Duodenal mucosa (tissue), 2 donors: ENCODE measurements at regions not wholly inside any gene's neighbourhood (a gene's known extent, or its start where the extent isn't known, plus 50 kb on each side); places are given as distances from the start of the nearest gene placed in this dataset.
A peak's percentile ranks its signal among the peaks of the same experiment; 100 is the strongest.

Experiments used
- H3K27ac ChIP-seq: one replicate; pipeline ENCODE4 v1.7.0; 2013; ENCODE audit warnings: low read depth, low read length
- H3K27me3 ChIP-seq, 2 donors: one replicate each; pipeline ENCODE4 v1.7.0; 2013; ENCODE audit warnings: low read length in 2 of 2, control low read depth in 1 of 2; ENCODE audit not compliant: insufficient read depth in 2 of 2, control insufficient read depth in 1 of 2
- H3K36me3 ChIP-seq, 2 donors: one replicate each; pipeline ENCODE4 v1.7.0; 2013; ENCODE audit warnings: low read length in 2 of 2, control low read depth in 1 of 2; ENCODE audit not compliant: insufficient read depth in 2 of 2, control insufficient read depth in 1 of 2
- H3K4me1 ChIP-seq, 2 donors: one replicate each; pipeline ENCODE4 v1.7.0; 2013; ENCODE audit warnings: low read length in 2 of 2, control low read depth in 1 of 2; ENCODE audit not compliant: insufficient read depth in 2 of 2, control insufficient read depth in 1 of 2
- H3K4me3 ChIP-seq, 2 donors: one replicate each; pipeline ENCODE4 v1.7.0; 2013; ENCODE audit warnings: low read length in 2 of 2, low read depth in 1 of 2
- H3K9ac ChIP-seq, 2 donors: one replicate each; pipeline ENCODE4 v1.7.0; 2013; ENCODE audit warnings: low read length in 2 of 2, low read depth in 1 of 2
- H3K9me3 ChIP-seq, 2 donors: one replicate each; pipeline ENCODE4 v1.7.0; 2013; ENCODE audit warnings: low read length in 2 of 2, control low read depth in 1 of 2; ENCODE audit not compliant: control insufficient read depth in 1 of 2

DNA sequence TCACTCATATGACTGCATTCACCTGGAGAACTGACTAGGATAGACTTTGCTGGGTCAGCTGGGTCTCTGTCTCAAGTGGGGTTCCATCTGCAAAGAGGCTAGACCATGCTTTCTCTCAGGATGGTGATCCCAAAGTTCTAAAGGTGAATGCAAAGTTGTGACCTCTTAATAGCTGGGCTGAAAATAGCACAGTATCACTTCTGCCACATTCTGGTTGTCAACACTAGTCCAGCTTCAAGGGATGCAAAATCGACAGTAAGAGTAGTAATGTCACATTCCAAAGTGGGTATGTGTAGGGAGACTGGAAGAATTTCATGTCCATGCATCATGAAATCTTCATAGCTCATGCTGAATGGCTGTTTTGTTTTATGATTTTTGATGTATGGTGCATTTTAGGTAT, 414.6 kb downstream of the PCDH7 start:
- Histone ChIP-seq H3K36me3 (no peaks in the 10 kb centered on the region), H3K4me3 (no peak overlapping the region), H3K4me1 (no peaks in the 10 kb centered on the region), H3K27me3 (no peaks in the 10 kb centered on the region), H3K9ac (no peak overlapping the region), H3K9me3 (no peaks in the 10 kb centered on the region), H3K27ac (no peak overlapping the region)

DNA sequence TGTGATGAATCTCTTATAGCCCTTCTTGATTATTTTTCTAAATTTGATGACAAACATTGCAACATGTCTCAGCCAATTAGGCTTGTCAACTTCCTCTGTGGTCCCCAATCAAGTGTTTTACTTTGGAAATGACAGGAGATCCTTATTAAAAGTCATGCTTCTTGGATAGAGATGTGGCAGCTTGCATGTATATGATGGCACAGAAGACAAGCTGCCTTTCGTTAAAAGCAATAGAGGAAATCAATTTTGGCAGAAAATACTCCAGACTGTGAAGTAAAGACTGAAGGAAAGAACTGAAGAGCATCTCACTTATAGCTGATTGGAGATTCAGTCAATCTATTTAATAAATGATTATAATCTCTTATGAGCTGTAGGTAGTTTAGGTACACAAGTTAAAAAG, 419.6 kb downstream of the PCDH7 start:
- Histone ChIP-seq H3K27ac (no peak overlapping the region), H3K27me3 (no peaks in the 10 kb centered on the region), H3K4me3 (no peak overlapping the region), H3K9me3 (no peaks in the 10 kb centered on the region), H3K36me3 (no peaks in the 10 kb centered on the region), H3K9ac (no peak overlapping the region), H3K4me1 (peaks cover 2 to 6% of the 10 kb centered on the region in 2 donors)

DNA sequence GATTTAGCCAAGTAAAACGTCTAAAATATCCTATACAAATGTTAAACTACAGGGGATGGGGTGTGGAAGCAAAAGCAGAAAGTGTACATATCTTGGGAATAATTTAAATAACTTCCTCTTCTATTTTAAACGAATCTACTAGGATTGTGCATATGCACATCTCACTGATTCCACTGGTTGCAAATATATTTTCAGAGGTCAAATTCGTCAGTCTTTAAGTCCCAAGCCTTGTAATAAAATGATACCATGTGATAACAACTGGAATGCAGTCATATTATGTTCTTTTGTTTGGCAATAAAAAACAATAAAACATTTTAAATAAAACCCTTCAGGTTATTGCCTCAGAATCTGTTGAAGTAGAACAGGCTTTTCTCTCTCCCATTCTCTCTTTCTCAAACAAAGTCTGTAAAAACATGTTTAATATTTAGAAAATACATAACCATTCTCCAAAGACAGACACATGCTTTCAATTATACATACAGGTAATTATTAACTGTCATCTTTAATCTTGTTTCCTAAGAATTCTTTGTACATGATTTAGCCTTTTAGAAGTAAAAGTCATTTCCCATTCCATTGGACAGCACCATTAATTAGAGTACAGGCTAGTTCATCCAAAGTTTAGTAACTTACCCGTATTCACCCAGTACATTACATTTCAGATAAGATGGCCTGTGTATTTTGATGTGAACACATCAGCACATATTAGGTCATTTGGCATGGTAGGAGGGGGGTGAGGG, 421.1 kb downstream of the PCDH7 start:
- Histone ChIP-seq H3K36me3 (no peaks in the 10 kb centered on the region), H3K27me3 (no peaks in the 10 kb centered on the region), H3K9me3 (no peaks in the 10 kb centered on the region), H3K4me3 (no peak overlapping the region), H3K4me1 (peaks cover 2 to 12% of the 10 kb centered on the region in 2 donors), H3K27ac (no peak overlapping the region), H3K9ac (no peak overlapping the region)

DNA sequence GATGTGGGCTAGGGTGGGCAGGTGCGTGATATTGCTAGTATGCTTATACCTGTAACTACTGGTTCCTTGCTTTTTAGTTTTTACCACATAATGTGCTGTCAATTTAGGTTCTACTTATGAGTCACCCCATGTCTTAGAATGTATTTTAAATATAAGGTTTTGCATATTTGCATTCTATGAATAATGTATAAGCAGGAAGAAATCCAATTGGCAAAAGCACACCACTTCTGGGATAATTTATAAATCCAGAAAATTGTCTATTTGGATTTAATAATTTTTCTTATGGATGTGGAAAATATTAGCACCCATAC, 421.6 kb downstream of the PCDH7 start:
- H3K9ac ChIP-seq: no peak overlapping the region
- H3K9me3 ChIP-seq: no peaks in the 10 kb centered on the region
- no peak overlapping the region for H3K4me3 ChIP-seq
- H3K36me3 ChIP-seq: no peaks in the 10 kb centered on the region
- H3K27me3 ChIP-seq: no peaks in the 10 kb centered on the region
- no peak overlapping the region for H3K27ac ChIP-seq
- H3K4me1 ChIP-seq: peaks cover 2 to 14% of the 10 kb centered on the region in 2 donors

DNA sequence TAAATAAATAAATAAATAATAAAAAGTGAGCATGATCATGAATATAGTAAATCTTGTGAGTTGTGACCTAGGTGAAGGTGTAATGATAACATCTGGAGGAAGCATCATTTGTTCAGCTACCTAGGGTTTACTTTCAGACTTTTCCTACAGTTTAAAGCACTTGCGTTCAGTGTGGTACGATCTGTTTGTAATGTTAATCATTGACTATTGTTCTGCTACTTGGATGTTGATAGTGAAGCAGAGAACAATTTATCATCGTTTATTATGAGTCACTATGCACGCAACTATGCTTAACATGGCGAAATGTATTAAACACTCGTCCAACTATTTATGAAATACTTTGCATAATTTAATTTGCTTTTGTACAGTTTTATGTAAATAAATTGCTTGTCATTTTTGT, 426.2 kb downstream of the PCDH7 start:
- Histone ChIP-seq H3K36me3 (no peaks in the 10 kb centered on the region), H3K27ac (no peak overlapping the region), H3K4me1 (peaks cover 0 to 10% of the 10 kb centered on the region in 2 donors), H3K9ac (no peak overlapping the region), H3K9me3 (no peaks in the 10 kb centered on the region), H3K4me3 (peak overlapping the region in 1 of 2 donors; percentile 1), H3K27me3 (no peaks in the 10 kb centered on the region)

DNA sequence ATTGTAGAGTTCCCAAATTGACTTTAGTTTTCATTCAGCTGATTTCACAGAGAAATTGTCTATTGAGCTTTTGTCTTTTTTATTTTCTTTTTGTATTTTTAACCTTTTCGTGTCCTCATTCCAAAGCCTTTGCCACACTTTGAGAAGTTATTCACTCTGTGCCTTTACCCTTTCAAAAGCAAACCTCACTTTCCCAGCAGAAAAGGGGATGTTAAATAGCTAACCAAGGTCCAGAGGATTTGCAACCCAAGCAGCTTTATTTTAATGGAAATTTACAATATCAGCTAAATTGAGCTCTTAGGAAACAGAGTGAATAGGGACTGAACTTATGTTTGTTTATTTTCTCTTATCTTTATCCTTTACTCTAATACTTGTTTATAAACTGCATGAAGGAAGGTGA, 428.8 kb downstream of the PCDH7 start:
- Histone ChIP-seq H3K27me3 (no peaks in the 10 kb centered on the region), H3K27ac (no peak overlapping the region), H3K36me3 (no peaks in the 10 kb centered on the region), H3K9ac (no peak overlapping the region), H3K4me1 (peaks cover 0 to 10% of the 10 kb centered on the region in 2 donors), H3K9me3 (no peaks in the 10 kb centered on the region), H3K4me3 (no peak overlapping the region)

DNA sequence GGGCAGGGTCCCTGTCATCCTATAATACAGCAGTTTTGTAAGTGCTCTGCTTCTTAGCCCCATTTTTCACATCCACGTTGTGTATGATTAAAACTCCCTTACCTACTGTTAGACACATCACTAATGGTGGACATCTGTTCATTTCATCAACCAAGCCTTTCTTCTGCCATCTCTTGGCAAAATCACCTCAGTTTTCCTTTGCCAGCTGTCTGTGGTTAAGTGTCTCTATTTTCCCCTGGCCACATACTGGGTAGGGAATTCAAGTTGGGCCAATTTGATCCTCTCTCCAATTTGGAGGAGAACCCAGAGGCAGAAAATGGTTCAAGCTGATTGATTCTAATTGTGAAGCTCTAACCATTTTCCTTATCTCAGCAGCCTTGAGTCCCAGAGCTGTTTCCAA, 436.1 kb downstream of the PCDH7 start:
- H3K4me1 ChIP-seq: no peaks in the 10 kb centered on the region
- H3K27ac ChIP-seq: no peak overlapping the region
- H3K4me3 ChIP-seq: no peak overlapping the region

DNA sequence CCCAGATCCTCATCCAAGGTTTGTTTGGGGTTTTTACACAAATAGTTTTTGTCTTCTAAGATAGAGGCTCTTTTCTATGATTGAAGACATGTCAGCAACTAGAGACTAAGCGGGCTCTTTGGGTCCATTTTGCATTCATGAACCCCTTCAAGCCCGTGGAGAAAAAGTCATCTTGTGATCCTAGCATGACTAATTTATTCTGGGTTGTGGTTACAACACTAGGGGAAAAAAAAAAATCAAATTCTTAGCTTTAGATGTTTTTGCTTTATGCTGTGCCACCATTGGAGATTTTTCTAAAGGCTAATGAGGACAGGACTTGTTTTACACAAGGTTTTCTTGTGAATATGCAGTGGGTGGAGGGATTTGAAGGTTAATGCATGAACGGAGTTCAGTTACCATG, 440.0 kb downstream of the PCDH7 start:
- H3K27ac ChIP-seq: no peak overlapping the region
- H3K36me3 ChIP-seq: no peaks in the 10 kb centered on the region
- H3K27me3 ChIP-seq: no peaks in the 10 kb centered on the region
- no peak overlapping the region for H3K4me3 ChIP-seq
- no peaks in the 10 kb centered on the region for H3K4me1 ChIP-seq
- no peak overlapping the region for H3K9ac ChIP-seq
- H3K9me3 ChIP-seq: no peaks in the 10 kb centered on the region

More for the DNA sequence above, 436.1 kb downstream of the PCDH7 start:
- Histone ChIP-seq H3K9me3 (no peaks in the 10 kb centered on the region), H3K27me3 (no peaks in the 10 kb centered on the region), H3K36me3 (no peaks in the 10 kb centered on the region), H3K9ac (no peak overlapping the region)

DNA sequence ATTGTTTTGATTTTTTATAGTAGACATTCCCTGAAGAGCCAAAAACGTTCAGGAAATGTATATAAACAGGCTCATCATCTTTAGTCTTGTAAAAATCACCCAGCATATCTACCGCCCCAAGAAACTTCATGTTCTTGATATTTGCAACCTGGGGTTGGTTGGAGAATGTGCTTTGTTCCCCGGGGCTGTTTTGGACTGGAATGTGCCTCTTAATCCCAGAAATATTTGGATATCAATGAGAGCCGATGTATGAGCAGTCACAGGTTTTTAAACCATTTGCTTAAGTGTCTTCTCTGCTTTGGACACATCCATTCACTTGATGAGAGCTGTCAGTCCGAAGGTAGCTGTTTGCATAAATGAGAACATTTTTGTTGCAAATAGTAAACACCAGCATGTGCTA, 449.7 kb downstream of the PCDH7 start:
- H3K9ac ChIP-seq: no peak overlapping the region
- H3K9me3 ChIP-seq: no peaks in the 10 kb centered on the region
- H3K4me3 ChIP-seq: no peak overlapping the region
- no peaks in the 10 kb centered on the region for H3K27me3 ChIP-seq
- no peak overlapping the region for H3K27ac ChIP-seq
- no peaks in the 10 kb centered on the region for H3K36me3 ChIP-seq
- H3K4me1 ChIP-seq: no peaks in the 10 kb centered on the region

DNA sequence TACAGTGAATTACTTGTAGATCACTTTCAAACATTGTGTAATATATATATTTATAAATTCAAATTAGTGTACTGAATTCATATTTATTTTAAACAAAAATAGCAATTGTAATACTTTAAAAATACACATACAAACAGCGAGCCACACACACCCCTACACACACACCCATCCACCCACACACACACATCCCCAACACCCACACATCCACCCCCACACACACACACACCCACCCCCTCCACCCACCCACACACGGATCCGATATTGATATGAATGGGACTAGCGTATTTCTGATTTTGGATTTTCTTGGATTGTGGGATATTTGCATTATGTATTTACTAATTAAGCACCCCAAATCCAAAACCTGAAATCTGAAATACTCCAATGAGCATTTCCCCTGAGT, 451.2 kb downstream of the PCDH7 start:
- no peaks in the 10 kb centered on the region for H3K9me3 ChIP-seq
- no peak overlapping the region for H3K27ac ChIP-seq
- H3K4me3 ChIP-seq: no peak overlapping the region
- H3K27me3 ChIP-seq: no peaks in the 10 kb centered on the region
- H3K4me1 ChIP-seq: no peaks in the 10 kb centered on the region
- H3K9ac ChIP-seq: no peak overlapping the region
- no peaks in the 10 kb centered on the region for H3K36me3 ChIP-seq
